ENCODE measurements at regions not wholly inside any gene's neighbourhood (a gene's known extent, or its start where the extent isn't known, plus 50 kb on each side); places are given as distances from the start of the nearest gene placed in this dataset.
"Not testable (repeated sequence)": the region's sequence is repeated elsewhere in the genome, so short reads cannot be mapped to it uniquely, and the experiment has no call there.

GRCh38 chr12:4141348-4142270 is 132.0 kb upstream of the CCND2 start:
- FAIRE-seq (no peak), DNase-seq (ENCODE audit: insufficient read length, low spot score) (no peak)
- no peak for TF ChIP-seq POLR2A (IDR thresholded peaks at IDR 0.05; ENCODE audit: low read depth, low read length)

GRCh38 chr12:4140581-4141301 is 132.8 kb upstream of the CCND2 start:
- FAIRE-seq (no peak), DNase-seq (ENCODE audit: insufficient read length, low spot score) (no peak)
- no peak for TF ChIP-seq POLR2A (IDR thresholded peaks at IDR 0.05; ENCODE audit: low read depth, low read length)

GRCh38 chr12:4139191-4139590 is 134.4 kb upstream of the CCND2 start:
- FAIRE-seq (no peak), DNase-seq (ENCODE audit: insufficient read length, low spot score) (no peak)
- TF ChIP-seq POLR2A (IDR thresholded peaks at IDR 0.05; ENCODE audit: low read depth, low read length), result no peak

GRCh38 chr12:4138532-4138931 is 135.0 kb upstream of the CCND2 start:
- FAIRE-seq; DNase-seq (ENCODE audit: insufficient read length, low spot score): not testable (repeated sequence)

GRCh38 chr12:4138051-4138450 is 135.5 kb upstream of the CCND2 start:
- FAIRE-seq (no peak), DNase-seq (ENCODE audit: insufficient read length, low spot score) (no peak)
- no peak for TF ChIP-seq POLR2A (IDR thresholded peaks at IDR 0.05; ENCODE audit: low read depth, low read length)

GRCh38 chr12:4137441-4137840 is 136.1 kb upstream of the CCND2 start:
- DNase-seq (ENCODE audit: insufficient read length, low spot score) (no peak), FAIRE-seq (no peak)
- no peak for TF ChIP-seq POLR2A (IDR thresholded peaks at IDR 0.05; ENCODE audit: low read depth, low read length)

- DNase-seq (ENCODE audit: insufficient read length, low spot score), result no peak
- no peak for TF ChIP-seq POLR2A (IDR thresholded peaks at IDR 0.05; ENCODE audit: low read depth, low read length)
- no peak for FAIRE-seq
These were observed 136.5 kb upstream of the CCND2 start for GRCh38 chr12:4137015-4137414.

GRCh38 chr12:4135919-4136605 is 137.5 kb upstream of the CCND2 start:
- no peak for DNase-seq (ENCODE audit: insufficient read length, low spot score)
- TF ChIP-seq POLR2A (IDR thresholded peaks at IDR 0.05; ENCODE audit: low read depth, low read length), result no peak
- FAIRE-seq, result no peak

GRCh38 chr12:4134448-4135263 is 138.9 kb upstream of the CCND2 start:
- TF ChIP-seq POLR2A (IDR thresholded peaks at IDR 0.05; ENCODE audit: low read depth, low read length), result no peak
- FAIRE-seq (no peak), DNase-seq (ENCODE audit: insufficient read length, low spot score) (no peak)

GRCh38 chr12:4133636-4134447 is 139.7 kb upstream of the CCND2 start:
- DNase-seq (ENCODE audit: insufficient read length, low spot score) (no peak), FAIRE-seq (no peak)
- no peak for TF ChIP-seq POLR2A (IDR thresholded peaks at IDR 0.05; ENCODE audit: low read depth, low read length)

GRCh38 chr12:4133029-4133428 is 140.5 kb upstream of the CCND2 start:
- DNase-seq (ENCODE audit: insufficient read length, low spot score) (no peak), FAIRE-seq (no peak)
- no peak for TF ChIP-seq POLR2A (IDR thresholded peaks at IDR 0.05; ENCODE audit: low read depth, low read length)

GRCh38 chr12:4121506-4122020 is 152.0 kb upstream of the CCND2 start:
- FAIRE-seq (no peak), DNase-seq (ENCODE audit: insufficient read length, low spot score) (no peak)
- TF ChIP-seq POLR2A (IDR thresholded peaks at IDR 0.05; ENCODE audit: low read depth, low read length), result no peak
